ENCODE measurements at regions not wholly inside any gene's neighbourhood (a gene's known extent, or its start where the extent isn't known, plus 50 kb on each side); places are given as distances from the start of the nearest gene placed in this dataset.
A peak's percentile ranks its signal among the peaks of the same experiment; 100 is the strongest.

GRCh38 chr13:107234319-107235073 is 666.6 kb upstream of the ARGLU1 start:
- DNase-seq (ENCODE audit: extremely low read depth, low read depth, low spot score) = no peak

DNA sequence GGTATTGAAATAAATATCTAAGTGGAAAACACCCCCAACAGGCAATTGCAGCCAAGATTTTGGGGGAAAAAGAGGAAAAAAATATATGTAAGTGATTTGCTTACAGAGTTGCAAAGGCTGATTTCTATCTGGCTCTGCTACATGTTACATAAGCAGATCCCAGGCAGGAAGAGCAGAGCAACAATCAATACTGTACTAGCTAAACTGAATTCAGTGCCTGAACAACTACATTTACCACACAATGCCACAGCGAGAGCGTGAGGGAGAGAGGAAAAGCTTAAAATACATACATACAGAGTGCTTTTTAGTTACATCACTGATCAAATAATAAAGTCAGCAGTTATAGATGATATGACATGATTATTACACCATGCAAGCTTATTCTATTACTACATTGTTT is 665.6 kb upstream of the ARGLU1 start:
- no peak for DNase-seq (ENCODE audit: extremely low read depth, low read depth, low spot score)

DNA sequence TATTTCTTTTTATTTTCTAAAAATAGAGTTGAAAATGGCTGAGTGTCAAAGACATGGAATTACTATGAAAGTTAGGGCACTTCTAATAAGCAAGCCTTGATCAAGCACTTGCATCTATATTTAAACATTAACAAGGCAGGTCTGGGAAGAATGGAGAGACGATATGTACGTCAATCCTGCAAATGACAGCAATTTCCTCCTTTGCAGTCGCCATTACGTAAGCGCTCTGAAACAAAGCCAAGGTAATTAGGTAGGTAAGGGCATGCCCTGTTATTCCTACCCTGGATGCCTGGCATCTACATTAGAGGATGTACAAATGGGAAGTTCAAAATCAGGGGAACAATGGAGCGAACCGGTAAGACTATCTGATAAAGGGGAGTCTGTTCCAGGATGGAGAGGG is 664.0 kb upstream of the ARGLU1 start:
- no peak for DNase-seq (ENCODE audit: extremely low read depth, low read depth, low spot score)

- DNase-seq (ENCODE audit: extremely low read depth, low read depth, low spot score) = no peak
Measured at GRCh38 chr13:107223867-107224266, 655.9 kb upstream of the ARGLU1 start.

- no peak for DNase-seq (ENCODE audit: extremely low read depth, low read depth, low spot score)
Measured at GRCh38 chr13:107222597-107222996, 654.7 kb upstream of the ARGLU1 start.

- DNase-seq (ENCODE audit: extremely low read depth, low read depth, low spot score) = no peak
Measured at GRCh38 chr13:107220245-107220644, 652.3 kb upstream of the ARGLU1 start.

DNA sequence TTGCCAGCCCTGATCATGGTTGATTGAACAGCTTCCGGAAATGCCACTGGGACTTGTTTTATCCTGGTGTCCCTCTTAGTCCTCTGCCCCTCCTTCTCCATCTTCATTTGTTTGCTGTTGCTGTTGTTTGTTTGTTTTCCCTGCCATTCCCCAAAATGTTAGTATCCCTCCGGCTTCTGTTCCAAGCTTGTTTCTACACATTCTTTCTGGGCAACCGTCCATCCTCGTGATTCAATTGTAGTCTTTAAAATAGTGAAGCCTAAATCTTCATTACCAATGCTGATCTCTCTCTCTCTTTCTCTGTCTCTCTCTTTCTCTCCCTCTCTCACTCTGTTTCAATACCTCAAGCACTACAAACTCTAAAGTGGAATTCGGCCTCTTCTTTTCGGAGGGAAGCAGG is 649.3 kb upstream of the ARGLU1 start:
- DNase-seq (ENCODE audit: extremely low read depth, low read depth, low spot score) = no peak

DNA sequence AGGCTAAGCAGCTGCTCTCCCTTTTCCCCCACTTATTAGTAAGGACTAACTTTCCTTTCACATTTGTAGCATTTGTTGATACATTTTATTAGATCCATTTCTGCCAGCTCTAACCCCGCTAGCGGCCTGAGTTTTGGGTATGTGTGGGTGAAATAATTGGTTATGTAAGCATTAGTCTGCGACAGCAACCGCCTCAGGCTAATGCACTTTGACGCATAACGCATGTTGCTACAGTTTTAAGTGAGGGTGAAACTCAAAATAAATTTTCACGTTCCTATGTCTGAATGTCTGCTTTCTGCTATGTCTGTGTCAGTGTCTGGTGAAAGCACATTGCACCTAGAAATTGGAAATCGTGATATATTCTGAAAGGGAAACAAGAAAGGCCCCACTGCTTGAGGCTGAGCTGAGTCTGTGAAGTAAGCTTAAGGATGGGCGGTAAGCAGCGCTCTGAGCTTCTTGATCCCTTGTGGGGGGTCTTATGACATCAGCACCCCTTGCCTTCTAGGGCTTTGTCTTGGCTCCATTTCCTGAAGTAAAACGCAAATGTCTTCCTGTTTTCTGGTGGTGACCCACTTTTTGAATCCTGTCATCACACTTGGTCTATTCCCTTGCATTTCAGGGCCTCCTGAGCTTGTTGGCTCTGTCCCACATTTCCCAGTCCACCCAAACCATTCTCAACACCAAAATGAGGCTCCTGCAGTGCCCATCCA is 648.3 kb upstream of the ARGLU1 start:
- no peak for DNase-seq (ENCODE audit: extremely low read depth, low read depth, low spot score)

DNA sequence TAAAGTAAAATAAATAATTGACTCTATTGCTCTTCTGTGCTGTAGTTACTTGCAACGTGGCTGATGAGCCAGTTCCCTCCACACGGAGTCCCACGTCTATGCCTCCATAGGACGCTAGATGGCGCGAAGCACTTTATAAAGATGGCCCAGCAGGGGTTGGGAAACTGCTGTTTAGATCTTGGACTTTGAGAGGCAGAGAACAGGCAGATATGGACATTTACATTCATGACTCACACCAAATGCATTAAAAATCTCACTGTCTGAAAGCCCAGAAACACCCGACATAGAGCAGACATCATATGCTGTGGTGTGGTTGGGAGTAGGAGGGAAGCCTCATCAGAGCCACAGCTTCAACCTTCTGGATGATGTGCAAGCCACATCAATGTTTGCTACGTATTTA is 643.1 kb upstream of the ARGLU1 start:
- peak; percentile 82 for DNase-seq (ENCODE audit: extremely low read depth, low read depth, low spot score)

- peak; percentile 9 for DNase-seq (ENCODE audit: extremely low read depth, low read depth, low spot score)
Measured at GRCh38 chr13:107210723-107211030, 642.7 kb upstream of the ARGLU1 start.

DNA sequence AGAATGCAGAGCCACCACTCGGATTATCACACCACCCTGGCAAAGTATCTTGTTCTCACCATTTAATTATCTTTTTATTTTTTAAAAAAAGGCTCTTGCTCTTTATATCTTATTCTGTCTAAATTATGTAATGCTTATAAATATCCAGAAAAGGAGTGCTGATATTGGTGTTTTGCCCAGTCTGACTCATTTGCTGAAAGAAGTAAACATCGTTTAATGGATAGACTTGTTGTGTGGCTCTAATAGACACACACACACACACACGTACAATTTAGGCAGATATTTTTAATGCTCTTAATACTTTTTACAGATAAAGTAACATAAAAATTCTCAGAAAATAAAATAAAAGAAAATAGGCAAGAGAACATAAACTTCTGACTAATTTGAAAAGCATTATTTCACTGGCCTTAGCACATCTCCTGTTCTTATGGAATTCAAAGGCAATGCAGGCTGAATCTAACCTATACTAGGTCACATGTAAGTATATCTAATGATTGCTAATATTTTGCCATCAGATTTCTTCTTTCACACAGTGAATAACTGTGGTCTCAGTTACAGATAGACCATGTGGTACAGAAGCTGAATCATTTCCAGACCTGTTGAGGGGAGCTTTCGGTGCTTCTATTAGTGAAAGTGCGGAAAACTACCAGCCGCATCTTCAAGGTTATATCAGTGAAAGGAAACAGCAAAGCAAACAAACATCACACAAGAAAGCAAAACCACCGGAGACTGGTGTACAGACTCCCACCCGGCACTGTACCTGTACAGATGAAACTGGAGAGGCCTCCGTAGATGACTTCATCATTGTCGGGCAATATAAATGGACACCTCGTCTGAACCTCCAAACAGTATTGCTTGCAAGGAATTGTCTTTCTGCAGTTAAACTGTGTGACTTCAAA is 642.1 kb upstream of the ARGLU1 start:
- no peak for DNase-seq (ENCODE audit: extremely low read depth, low read depth, low spot score)

GRCh38 chr13:107208889-107209288 is 641.0 kb upstream of the ARGLU1 start:
- no peak for DNase-seq (ENCODE audit: extremely low read depth, low read depth, low spot score)

DNA sequence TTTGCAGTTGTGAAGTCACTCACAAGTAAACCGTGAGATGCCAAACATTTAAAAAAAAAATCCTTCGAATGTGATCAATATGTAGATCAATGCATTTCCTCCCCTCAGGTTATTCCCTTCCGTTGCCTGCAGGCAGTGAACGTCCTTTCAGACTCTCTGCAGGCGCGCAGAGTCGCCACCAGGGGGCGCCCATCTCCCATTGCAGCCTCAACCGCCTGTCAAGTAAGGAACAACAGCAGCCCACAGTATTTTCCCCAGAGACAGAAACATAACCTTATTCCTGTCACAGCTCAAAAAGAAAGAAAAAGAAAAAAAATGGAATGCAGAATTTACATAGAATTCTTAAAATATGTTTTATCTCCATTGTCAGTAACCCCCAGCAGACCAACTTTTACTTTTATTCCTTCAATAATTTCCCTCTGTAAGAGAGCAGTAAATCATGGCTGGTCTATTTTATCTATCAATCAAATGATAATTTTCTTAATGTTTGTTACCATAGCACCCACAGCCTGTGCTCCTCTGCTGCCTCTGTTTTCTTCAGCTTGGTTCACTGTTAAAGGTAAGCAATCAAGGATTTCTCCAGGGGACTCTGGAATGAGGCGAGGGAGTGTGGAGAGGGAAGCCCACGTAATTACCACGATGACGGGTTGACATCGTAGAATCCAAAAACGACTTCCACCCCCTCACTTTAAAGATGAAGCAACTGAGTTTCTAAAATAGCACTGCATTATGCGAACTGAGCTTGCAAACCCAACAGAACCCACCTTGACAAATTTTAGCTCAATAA is 637.6 kb upstream of the ARGLU1 start:
- no peak for DNase-seq (ENCODE audit: extremely low read depth, low read depth, low spot score)

- DNase-seq (ENCODE audit: extremely low read depth, low read depth, low spot score) = peak; percentile 85
Measured at GRCh38 chr13:107203146-107203847, 635.4 kb upstream of the ARGLU1 start.

DNA sequence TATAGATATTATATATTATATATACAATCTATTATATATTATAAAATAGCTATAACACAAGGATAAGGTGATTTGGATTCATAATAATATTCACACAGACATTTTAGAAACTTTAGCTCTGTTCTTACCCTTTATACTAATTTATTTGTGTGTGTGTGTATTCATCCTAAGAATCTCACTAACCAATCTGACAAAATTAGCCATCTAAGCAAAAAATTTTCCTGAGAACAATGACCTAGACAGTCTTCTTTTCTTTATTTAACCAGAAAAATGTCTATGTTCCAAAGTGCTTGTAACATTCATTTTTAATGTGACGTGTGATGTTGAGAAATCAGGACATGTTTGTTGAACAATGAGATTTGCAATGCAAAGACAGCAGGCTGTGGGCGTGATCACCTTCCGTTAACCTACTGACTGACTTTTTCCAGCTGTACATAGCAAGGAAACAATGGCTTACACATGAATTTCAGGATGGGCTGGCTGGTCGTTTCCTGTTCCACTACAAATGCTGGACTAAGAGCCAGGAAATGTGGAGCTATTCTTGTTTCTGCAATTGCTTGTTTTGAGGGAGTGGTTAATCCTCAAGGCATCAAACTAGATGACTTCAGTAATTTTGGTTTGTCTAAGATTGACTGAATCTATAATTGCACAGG is 634.6 kb upstream of the ARGLU1 start:
- peak; percentile 98 for DNase-seq (ENCODE audit: extremely low read depth, low read depth, low spot score)

GRCh38 chr13:107200491-107200890 is 632.6 kb upstream of the ARGLU1 start:
- DNase-seq (ENCODE audit: extremely low read depth, low read depth, low spot score) = no peak

DNA sequence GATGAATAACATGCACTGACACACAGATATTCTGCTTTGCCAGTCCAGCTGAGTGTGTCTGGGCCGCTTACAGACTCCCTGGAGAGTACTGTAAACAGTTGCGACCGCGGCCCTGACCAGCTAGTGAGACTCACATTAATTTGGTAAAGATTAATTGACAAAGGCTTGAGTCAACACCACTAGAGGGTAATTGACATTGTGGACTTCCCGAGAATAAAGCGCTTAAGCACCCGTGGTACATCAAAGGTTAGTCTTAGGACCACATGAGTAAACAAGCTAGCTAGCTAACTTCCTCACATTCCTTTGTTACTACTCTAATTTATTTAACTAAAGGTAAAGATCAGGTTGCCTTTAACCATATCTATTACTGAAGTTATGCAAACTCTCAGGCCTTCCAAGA is 624.4 kb upstream of the ARGLU1 start:
- DNase-seq (ENCODE audit: extremely low read depth, low read depth, low spot score) = no peak

DNA sequence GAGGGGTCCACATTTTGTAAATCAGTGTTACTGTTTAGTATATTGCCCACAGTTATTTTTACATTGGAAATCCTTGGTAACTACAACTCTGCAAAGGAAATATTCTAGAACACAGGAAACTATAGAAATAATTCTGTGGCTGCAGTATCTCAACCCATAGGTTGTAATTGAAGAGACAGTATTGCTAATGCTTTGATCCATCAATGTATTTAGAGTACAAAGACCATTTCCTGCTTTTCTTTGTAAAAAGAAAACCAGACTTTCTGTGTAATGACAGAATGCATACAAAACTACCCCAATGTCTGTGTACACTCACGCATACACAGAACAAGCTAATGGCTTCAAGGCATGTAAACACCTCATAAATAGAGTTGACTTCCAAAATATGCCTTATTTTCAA is 622.1 kb upstream of the ARGLU1 start:
- no peak for DNase-seq (ENCODE audit: extremely low read depth, low read depth, low spot score)

- DNase-seq (ENCODE audit: extremely low read depth, low read depth, low spot score) = peak; percentile 37
Measured at GRCh38 chr13:107185889-107186288, 618.0 kb upstream of the ARGLU1 start.
